Choroid plexus epithelial cell (primary cell): ENCODE measurements at regions not wholly inside any gene's neighbourhood (a gene's known extent, or its start where the extent isn't known, plus 50 kb on each side); places are given as distances from the start of the nearest gene placed in this dataset.

Source experiments
- DNase-seq: peaks from one replicate; pipeline ENCODE4 v3.0.0-alpha.2; 2010; ENCODE audit warnings: low read depth
- H3K4me3 ChIP-seq: 2 replicates; pipeline ENCODE4 v1.5.1; 2011; ENCODE audit warnings: low read depth, mild to moderate bottlenecking, control low read depth, low read length, moderate library complexity
- CTCF ChIP-seq: conservative IDR thresholded peaks from 2 replicates; pipeline ENCODE4 v1.5.1; 2011; ENCODE audit warnings: low read depth, mild to moderate bottlenecking, control low read depth, inconsistent platforms, low read length, moderate library complexity

DNA sequence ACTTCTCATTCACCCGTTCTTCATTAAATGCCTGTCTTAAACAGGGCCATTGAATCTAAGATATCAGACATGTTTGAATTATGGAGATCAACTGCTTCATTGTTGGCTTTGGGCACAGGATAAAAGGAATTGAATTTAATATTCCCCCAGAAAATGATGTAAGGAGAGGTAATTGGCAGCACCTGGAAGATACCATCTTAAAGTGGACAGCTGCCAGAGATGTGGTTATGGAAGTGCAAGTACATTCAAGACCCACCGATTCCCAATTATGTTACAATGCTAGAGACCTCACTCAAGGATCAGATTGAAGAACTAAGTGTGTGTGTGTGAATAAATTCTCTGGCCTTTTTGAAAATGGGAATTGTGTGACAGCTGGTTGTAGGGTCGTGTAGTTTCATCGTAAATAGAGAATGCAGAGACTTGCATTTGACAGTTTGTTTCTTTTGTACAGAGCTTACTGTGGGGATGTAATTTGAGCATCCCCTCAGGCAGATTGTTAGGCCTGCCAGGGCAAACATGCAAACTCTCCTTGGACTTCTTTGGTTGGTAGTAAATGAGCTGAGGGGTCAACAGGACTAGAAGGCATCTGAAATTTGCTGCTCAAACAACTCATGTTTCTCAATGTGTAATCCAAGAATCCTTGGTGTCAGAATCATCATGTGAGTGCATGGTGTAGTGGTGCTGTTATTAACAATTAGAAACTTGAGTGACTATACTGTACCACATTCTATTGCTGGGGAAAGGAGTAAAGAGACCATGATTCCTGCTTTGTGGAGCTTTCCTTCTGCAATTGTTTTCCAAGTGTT, 359.2 kb upstream of the THRB start:
- no peak for TF ChIP-seq CTCF
- no peak for DNase-seq
- no peak overlapping the region for H3K4me3 ChIP-seq

- TF ChIP-seq CTCF = no peak
- no peak for DNase-seq
- H3K4me3 ChIP-seq = no peak overlapping the region
These were observed 360.1 kb upstream of the THRB start for GRCh38 chr3:24854748-24855147.

- no peak for DNase-seq
- no peak for TF ChIP-seq CTCF
- H3K4me3 ChIP-seq = no peak overlapping the region
These were observed 363.3 kb upstream of the THRB start for GRCh38 chr3:24857945-24858344.

DNA sequence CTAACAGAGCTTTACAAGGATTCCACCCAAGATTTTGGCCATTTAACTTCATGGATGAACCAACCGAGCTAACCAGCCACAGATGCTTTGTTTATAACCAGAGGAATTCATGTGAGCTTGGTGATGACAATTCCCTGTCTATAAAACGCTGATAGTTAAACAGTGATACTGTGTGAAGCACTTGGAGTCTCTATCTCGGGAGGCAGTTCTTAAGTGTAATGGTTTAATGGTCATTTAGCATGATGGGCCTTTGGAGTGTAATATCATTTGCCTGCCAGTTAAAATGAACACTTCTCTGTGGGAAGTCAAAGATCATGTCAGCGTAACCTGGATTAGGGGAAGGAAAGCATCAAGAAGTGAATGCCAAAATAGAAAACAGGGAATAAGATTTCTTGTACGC, 368.6 kb upstream of the THRB start:
- no peak for TF ChIP-seq CTCF
- no peak for DNase-seq
- no peak overlapping the region for H3K4me3 ChIP-seq

GRCh38 chr3:24867783-24868182, 373.1 kb upstream of the THRB start:
- no peak overlapping the region for H3K4me3 ChIP-seq
- no peak for DNase-seq
- TF ChIP-seq CTCF = no peak

DNA sequence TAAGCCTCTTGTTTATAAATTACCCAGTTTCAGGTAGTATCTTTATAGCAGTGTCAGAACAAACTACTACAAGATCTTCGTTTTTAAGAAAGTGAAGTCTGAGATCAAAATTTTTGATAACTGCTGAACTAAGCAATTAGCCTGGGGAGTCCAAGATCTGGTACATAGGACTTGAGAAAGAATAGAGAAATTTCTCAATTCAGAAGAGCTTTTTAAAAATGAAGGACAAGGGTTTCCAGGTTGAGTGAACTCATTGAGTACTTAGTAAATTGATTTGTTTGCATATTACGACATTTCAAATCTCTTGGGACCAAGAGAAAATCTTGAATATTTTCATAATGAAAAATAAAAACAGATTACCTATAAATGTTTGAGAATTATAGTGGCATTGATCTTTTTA, 386.6 kb upstream of the THRB start:
- no peak for TF ChIP-seq CTCF
- DNase-seq = no peak
- H3K4me3 ChIP-seq = no peak overlapping the region

GRCh38 chr3:24886501-24886900, 391.9 kb upstream of the THRB start:
- H3K4me3 ChIP-seq = no peak overlapping the region
- no peak for DNase-seq
- TF ChIP-seq CTCF = no peak
